Rectal smooth muscle tissue (tissue), 1 donor: ENCODE measurements at regions not wholly inside any gene's neighbourhood (a gene's known extent, or its start where the extent isn't known, plus 50 kb on each side); places are given as distances from the start of the nearest gene placed in this dataset.

Experiments
- H3K27ac ChIP-seq: one replicate; pipeline ENCODE4 v1.7.0; 2013; ENCODE audit warnings: low read depth, low read length, inconsistent platforms
- H3K27me3 ChIP-seq: one replicate; pipeline ENCODE4 v1.7.0; 2013; ENCODE audit warnings: low read length; ENCODE audit not compliant: control insufficient read depth, insufficient read depth
- H3K36me3 ChIP-seq: one replicate; pipeline ENCODE4 v1.7.0; 2013; ENCODE audit warnings: low read length; ENCODE audit not compliant: control insufficient read depth, insufficient read depth
- H3K4me1 ChIP-seq: one replicate; pipeline ENCODE4 v1.7.0; 2013; ENCODE audit warnings: low read length; ENCODE audit not compliant: control insufficient read depth, insufficient read depth
- H3K4me3 ChIP-seq: one replicate; pipeline ENCODE4 v1.7.0; 2013; ENCODE audit warnings: low read length
- H3K9ac ChIP-seq: one replicate; pipeline ENCODE4 v1.7.0; 2013; ENCODE audit warnings: low read length

DNA sequence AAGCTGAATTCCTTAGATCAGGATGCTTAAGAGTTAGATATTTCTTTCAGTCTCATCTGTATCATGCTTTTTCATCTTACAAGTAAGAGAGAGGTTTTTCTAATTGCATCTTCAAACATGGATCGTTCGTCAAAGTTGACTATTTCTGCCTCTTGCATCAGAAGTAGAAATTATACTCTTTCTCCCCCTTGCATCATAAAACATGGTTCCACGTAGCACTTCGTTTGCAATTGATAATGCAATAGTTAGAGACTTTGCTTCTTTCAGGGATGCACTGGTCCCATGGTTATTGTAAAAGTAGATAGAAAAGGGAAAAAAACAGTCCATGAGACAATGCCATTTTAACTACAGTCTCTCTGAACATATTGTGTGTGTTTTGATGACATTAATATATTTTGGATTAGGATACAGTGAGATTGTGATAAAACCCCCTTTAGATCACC lies 75.1 kb upstream of the PARD3B start:
- H3K9ac ChIP-seq, result no peak overlapping the region
- no peaks in the 10 kb centered on the region for H3K27me3 ChIP-seq
- no peaks in the 10 kb centered on the region for H3K36me3 ChIP-seq
- H3K27ac ChIP-seq, result no peak overlapping the region
- no peak overlapping the region for H3K4me3 ChIP-seq
- H3K4me1 ChIP-seq, result no peaks in the 10 kb centered on the region

DNA sequence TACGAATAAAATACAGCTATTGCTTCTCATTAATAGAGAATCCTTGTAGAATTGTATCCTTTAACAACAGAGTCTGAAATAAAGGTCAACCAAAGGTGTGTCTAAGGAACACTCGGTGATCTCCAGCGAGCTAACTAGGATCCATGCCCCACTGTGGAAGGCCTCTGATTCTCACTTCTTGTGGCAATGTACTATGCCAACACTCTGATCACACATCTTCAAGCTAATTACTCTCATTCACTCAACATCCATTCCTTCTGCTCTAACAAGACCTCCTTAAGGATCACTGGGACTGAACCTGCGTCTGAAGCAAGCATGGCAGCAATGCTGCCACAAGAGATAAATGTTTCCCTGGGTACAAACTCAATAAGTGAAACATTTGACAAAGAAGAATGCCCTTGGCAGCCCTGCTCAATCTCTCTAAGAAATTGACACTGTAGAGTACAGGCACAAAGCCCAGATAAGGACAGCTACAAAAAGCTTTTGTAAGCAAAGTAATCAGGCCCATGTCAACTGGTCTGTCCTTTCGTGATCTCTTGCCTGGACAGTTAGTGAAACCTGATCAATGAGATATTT lies 74.6 kb upstream of the PARD3B start:
- no peaks in the 10 kb centered on the region for H3K4me1 ChIP-seq
- no peak overlapping the region for H3K4me3 ChIP-seq
- H3K27ac ChIP-seq, result no peak overlapping the region
- H3K27me3 ChIP-seq, result no peaks in the 10 kb centered on the region
- no peak overlapping the region for H3K9ac ChIP-seq
- no peaks in the 10 kb centered on the region for H3K36me3 ChIP-seq

DNA sequence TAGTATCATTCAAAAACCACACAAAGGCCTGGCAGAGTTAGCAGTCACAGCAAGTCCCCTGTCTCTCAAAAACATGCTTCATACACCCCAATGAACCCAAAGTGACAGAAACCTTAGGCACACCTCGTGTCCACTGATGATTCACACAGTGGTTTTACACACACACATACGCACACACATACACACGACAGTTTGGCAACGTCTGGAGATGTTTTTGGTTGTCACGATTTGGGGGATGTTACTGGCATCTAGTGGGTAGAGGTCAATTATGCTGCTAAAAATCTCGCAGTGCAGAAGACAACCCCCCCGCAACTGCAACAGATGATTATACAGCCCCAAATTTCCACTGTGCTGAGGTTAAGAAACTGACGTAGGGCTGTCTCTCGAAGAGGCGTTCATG lies 72.9 kb upstream of the PARD3B start:
- no peak overlapping the region for H3K4me3 ChIP-seq
- H3K27ac ChIP-seq, result no peak overlapping the region
- H3K36me3 ChIP-seq, result no peaks in the 10 kb centered on the region
- H3K9ac ChIP-seq, result no peak overlapping the region
- no peaks in the 10 kb centered on the region for H3K27me3 ChIP-seq
- no peaks in the 10 kb centered on the region for H3K4me1 ChIP-seq

DNA sequence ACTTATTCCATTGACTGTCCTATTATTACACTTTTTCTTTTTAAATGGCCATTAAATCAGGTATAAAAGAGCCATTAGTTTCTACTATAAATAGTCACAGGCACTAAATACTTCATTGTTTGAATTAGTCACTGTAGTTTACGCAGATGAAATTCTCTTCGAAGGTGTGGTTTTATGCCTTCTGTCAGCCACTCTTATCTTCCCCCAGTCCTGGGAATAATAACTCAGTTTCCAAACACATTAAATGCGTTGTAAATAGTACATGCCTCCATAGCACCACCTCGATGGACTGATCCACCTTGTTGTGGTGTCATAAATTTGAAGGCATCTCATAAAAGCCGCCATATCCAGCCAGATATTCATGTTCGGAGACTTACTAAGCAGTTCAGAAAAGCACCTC lies 72.1 kb upstream of the PARD3B start:
- Histone ChIP-seq H3K4me3 (no peak overlapping the region), H3K27ac (no peak overlapping the region), H3K4me1 (no peaks in the 10 kb centered on the region), H3K36me3 (no peaks in the 10 kb centered on the region), H3K27me3 (no peaks in the 10 kb centered on the region), H3K9ac (no peak overlapping the region)

DNA sequence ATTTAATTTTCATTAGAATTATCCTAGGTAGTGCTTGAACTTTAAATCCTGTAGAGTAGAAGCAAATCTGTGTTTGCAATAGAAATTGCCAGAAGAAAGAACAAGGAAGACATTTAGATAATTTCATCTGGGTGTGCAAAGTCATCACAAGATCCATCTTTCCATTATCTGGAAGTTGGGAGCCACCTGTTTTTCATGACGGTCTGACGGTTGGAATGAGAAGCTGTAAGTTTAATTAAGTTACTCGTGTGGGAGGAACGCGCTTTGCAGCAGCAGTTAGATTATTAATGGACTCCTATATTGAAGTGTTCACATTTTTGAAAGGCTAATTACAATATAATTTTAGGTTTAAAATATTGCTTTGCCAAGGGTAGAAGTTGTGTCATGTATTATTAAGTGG lies 69.9 kb upstream of the PARD3B start:
- no peaks in the 10 kb centered on the region for H3K4me1 ChIP-seq
- H3K27me3 ChIP-seq, result no peaks in the 10 kb centered on the region
- no peaks in the 10 kb centered on the region for H3K36me3 ChIP-seq
- no peak overlapping the region for H3K27ac ChIP-seq
- no peak overlapping the region for H3K4me3 ChIP-seq
- H3K9ac ChIP-seq, result no peak overlapping the region

DNA sequence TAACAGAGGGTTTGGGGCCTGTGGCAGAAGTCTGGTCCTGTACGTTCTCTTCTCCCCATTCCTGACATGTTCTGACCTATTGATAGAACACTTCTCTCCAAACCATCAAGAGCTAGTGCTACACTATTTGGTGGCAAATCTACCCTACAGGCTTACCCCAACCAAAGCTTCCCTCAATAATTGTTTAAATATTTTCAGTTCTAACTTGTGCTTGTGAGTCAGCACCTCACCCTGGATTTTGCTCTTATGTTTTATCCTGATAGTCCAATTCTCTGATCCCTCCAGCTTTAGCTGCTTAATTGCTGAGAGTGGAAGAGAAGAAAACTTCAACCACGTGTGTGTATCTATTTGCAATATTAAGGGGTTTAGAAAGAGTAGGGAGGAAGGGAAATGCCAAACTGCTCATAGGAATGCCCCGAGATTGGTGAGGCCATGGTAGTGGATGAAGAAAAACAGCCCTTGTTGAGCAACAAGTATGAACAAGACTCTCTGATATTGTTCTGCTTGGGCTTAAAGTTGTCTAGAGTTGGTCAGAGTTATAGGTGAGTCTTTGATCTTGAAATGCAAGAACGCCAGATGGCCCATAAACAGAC lies 67.8 kb upstream of the PARD3B start:
- H3K27ac ChIP-seq, result no peak overlapping the region
- H3K4me3 ChIP-seq, result no peak overlapping the region
- no peaks in the 10 kb centered on the region for H3K36me3 ChIP-seq
- no peaks in the 10 kb centered on the region for H3K4me1 ChIP-seq
- H3K27me3 ChIP-seq, result no peaks in the 10 kb centered on the region
- H3K9ac ChIP-seq, result no peak overlapping the region

DNA sequence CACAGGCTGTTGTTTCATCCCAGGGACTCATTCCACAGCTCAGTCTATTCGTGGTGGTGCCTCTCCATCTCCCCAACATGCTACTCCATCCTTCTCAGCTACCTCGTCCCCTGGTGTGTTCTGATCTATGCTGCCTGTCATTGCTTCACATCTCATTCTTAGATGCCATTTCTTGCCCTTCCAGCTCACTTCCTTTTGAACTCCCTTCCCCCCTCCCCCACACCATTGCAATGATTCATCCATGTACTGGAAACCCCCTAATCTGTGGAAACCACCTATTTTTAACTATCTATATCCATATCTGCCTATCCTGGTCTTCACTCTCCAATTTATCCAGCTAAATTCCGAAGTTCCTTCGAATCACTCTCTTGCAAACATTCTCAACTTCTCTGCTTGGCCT lies 65.7 kb upstream of the PARD3B start:
- H3K4me1 ChIP-seq, result no peaks in the 10 kb centered on the region
- H3K4me3 ChIP-seq, result no peak overlapping the region
- no peaks in the 10 kb centered on the region for H3K36me3 ChIP-seq
- H3K9ac ChIP-seq, result no peak overlapping the region
- no peaks in the 10 kb centered on the region for H3K27me3 ChIP-seq
- no peak overlapping the region for H3K27ac ChIP-seq

DNA sequence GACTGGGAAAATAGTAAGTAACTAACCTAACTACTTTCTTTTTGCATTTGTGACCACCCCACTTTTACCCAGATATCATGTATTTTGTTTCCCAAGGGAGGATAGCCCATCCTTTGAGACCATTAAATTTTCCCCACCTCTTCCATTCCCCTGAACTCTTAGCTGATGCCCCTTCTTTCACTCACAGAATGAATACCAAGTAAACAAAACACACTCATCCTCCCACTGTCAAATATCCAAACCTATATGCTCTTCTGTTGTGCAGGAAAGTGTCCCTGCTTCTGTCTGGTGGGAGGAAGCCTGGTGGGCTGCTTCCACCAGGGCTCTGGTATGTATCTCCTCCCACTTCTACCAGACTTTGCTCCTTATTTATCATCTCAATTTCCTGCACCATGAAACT lies 64.6 kb upstream of the PARD3B start:
- no peaks in the 10 kb centered on the region for H3K36me3 ChIP-seq
- H3K9ac ChIP-seq, result no peak overlapping the region
- H3K27ac ChIP-seq, result no peak overlapping the region
- H3K27me3 ChIP-seq, result no peaks in the 10 kb centered on the region
- H3K4me1 ChIP-seq, result no peaks in the 10 kb centered on the region
- H3K4me3 ChIP-seq, result no peak overlapping the region

DNA sequence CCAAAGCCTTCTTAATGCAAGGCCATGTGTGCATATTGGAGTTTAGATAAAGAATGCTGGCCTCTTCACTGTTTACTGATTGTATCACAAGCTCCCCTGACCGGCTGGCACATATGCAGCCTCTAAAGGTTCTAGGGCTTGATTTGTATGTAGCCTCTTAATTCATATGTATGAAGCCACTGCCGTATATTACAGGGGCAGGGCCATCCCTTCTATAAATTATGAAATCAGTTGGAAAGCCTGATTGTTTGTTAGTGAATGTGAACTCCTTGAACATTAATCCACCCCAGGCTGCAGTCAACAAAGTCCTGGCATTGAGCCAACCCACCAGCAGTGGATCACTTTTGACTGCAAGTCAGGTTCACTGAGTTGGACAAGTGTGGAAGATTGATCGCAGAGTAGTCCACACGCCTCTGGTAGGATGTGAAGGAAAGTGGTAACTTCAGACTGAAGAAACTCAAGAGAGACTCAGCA lies 61.6 kb upstream of the PARD3B start:
- H3K27me3 ChIP-seq, result no peaks in the 10 kb centered on the region
- no peak overlapping the region for H3K27ac ChIP-seq
- no peaks in the 10 kb centered on the region for H3K36me3 ChIP-seq
- no peak overlapping the region for H3K4me3 ChIP-seq
- H3K9ac ChIP-seq, result no peak overlapping the region
- no peaks in the 10 kb centered on the region for H3K4me1 ChIP-seq

DNA sequence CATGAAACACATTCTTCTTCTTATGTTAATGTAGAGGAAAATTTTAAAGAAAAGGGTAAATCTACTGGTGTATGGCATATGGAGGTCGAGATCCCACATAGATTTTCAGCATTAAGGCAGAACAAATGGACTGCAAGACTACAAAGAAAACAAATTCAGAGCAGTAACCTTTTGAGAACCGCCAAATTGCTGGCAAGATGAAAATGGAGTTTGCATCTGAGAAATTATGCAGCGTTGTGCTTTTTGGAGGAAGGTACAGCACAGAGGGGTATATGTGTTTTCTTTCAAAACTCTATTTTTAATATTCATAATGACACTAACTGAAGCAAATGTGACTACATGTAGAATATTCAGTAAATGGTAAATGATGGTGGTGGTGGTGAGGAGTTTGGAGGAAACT lies 59.0 kb upstream of the PARD3B start:
- no peak overlapping the region for H3K4me3 ChIP-seq
- H3K27me3 ChIP-seq, result no peaks in the 10 kb centered on the region
- no peak overlapping the region for H3K9ac ChIP-seq
- H3K4me1 ChIP-seq, result no peaks in the 10 kb centered on the region
- no peaks in the 10 kb centered on the region for H3K36me3 ChIP-seq
- H3K27ac ChIP-seq, result no peak overlapping the region

DNA sequence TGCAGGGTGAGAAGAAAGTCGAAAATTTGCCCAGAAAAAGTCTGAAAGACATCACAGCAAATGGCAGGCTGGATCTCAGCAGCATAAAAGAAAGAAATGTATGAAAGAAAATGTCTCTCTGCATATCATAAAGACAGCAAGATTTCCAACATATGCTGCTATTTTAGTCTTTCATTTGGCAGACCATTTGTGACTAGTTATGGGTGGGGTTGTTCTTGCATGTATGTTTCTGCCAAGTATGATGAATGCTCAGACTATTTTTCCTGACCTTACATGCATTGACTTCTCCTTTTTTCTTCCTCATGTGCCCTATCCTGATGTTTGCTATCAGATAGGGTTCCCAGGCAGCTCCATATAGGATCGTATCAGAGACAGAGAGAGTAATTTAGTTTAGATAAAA lies 58.5 kb upstream of the PARD3B start:
- H3K27me3 ChIP-seq, result no peaks in the 10 kb centered on the region
- H3K27ac ChIP-seq, result no peak overlapping the region
- H3K9ac ChIP-seq, result no peak overlapping the region
- no peaks in the 10 kb centered on the region for H3K36me3 ChIP-seq
- H3K4me1 ChIP-seq, result no peaks in the 10 kb centered on the region
- no peak overlapping the region for H3K4me3 ChIP-seq

DNA sequence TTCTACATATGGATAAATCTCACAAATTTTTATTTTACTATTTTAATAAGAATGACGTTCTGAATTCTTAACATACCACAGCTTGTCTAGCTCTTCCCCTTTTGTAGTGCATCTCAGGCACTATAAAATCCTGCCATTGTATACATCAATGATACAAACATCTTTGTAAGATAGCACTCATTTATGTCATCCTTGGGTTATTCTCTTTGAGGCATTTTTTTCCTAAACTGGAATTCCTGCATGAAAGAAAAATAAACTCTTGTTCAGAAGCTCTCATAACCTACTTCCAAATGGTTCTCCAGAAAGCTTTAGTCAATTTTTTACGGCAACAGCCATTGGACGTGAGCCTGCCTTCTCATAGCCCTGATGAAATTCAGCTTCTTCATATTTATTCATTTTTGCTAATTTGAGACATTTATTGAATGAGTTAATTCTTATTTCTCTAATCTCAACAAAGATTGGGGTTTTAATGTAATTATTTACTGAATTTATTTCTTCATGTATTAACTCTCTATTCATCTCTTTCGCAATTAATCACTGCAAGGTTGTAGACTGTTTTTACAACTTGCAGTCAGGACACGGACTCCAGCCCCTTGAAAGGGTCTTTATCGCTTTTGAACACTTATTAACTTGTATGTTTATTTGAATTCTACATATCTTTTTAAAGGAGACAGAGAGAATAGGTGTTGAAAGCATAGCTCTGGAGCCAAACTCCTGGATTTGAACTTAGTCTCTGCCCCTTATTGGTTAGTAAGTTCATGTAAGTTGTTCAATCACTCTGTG lies 57.6 kb upstream of the PARD3B start:
- no peaks in the 10 kb centered on the region for H3K4me1 ChIP-seq
- no peaks in the 10 kb centered on the region for H3K36me3 ChIP-seq
- H3K4me3 ChIP-seq, result no peak overlapping the region
- no peak overlapping the region for H3K9ac ChIP-seq
- no peak overlapping the region for H3K27ac ChIP-seq
- no peaks in the 10 kb centered on the region for H3K27me3 ChIP-seq

DNA sequence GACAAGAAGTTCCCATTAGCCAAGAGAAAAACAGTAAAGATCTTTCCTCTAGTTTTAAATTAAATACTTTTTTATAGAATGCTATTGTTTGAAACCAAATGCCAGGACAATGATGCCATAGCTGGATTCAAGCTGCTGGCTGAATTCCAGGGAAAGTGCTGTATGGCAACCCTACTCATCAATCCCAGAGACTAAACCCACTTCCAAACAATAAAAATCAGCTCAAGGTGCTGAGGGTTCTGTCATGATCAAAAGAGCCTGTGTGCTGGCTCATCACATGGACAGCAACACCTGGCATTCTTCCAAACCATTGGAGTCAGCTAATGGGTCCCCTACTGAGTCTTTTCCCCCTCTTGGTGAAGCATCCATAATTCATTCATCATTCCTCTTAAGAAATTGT lies 53.7 kb upstream of the PARD3B start:
- H3K27me3 ChIP-seq, result no peaks in the 10 kb centered on the region
- H3K4me1 ChIP-seq, result peaks cover 4% of the 10 kb centered on the region
- no peaks in the 10 kb centered on the region for H3K36me3 ChIP-seq
- H3K4me3 ChIP-seq, result no peak overlapping the region
- no peak overlapping the region for H3K27ac ChIP-seq
- no peak overlapping the region for H3K9ac ChIP-seq
